Endothelial cell of umbilical vein (primary cell): ENCODE measurements at regions not wholly inside any gene's neighbourhood (a gene's known extent, or its start where the extent isn't known, plus 50 kb on each side); places are given as distances from the start of the nearest gene placed in this dataset.

ENCODE experiments used
- BruUV-seq: library from RNA; stranded (reverse); fragments of 400-500 nt; replicated peaks from 2 replicates; lab custom pipeline; 2021; lab: Mats Ljungman, UMichigan
- CTCF ChIA-PET: fragments of 300-600, 350-600 bp; sonication (Branson Sonifier 250); formaldehyde crosslinking; loops from one replicate; lab custom pipeline; 2021; ENCODE audit warnings: antibody characterized with exemption, inconsistent platforms; lab: Charles Lee
- POLR2A ChIA-PET: fragments of 300-600, 350-600 bp; sonication (Branson Sonifier 250); formaldehyde crosslinking; loops from one replicate; lab custom pipeline; 2021; ENCODE audit warnings: antibody characterized with exemption, inconsistent platforms; lab: Charles Lee
- DNase-seq: peaks from one replicate; pipeline ENCODE4 v3.0.0-alpha.2; 2011; ENCODE audit warnings: low read depth, low spot score
- FAIRE-seq: peaks from 2 replicates; lab custom pipeline; 2011; peaks lifted over from hg19 to GRCh38; lab: Jason Lieb, UNC
- H2AFZ ChIP-seq: 2 replicates; pipeline ENCODE4 v1.6.0; 2012; ENCODE audit warnings: low read depth, low read length, control low read depth, inconsistent platforms
- H3K27ac ChIP-seq: 2 replicates; pipeline ENCODE4 v1.5.1; 2011; ENCODE audit warnings: low read depth, mild to moderate bottlenecking, control low read depth, low read length, moderate library complexity; ENCODE audit not compliant: insufficient read depth
- H3K27me3 ChIP-seq, 2 experiments: 2 replicates each; pipeline versions ENCODE4 v1.6.0 to v1.6.1; 2011; ENCODE audit warnings: low read length in 2 of 2, mixed read lengths in 1 of 2; ENCODE audit not compliant: control insufficient read depth in 2 of 2, insufficient read depth in 2 of 2
- H3K36me3 ChIP-seq, 2 experiments: 2 replicates in 1 of 2; 3 replicates in 1 of 2; pipeline ENCODE4 v1.5.1; 2011; ENCODE audit warnings: low read length in 2 of 2, mild to moderate bottlenecking in 1 of 2, moderate library complexity in 1 of 2; ENCODE audit not compliant: control insufficient read depth in 2 of 2, insufficient read depth in 2 of 2; ENCODE audit errors: extremely low read depth in 1 of 2
- H3K4me1 ChIP-seq: 3 replicates; pipeline ENCODE4 v1.5.1; 2011; ENCODE audit warnings: mild to moderate bottlenecking, low read length; ENCODE audit not compliant: control insufficient read depth, insufficient read depth; ENCODE audit errors: extremely low read depth
- H3K4me2 ChIP-seq: 2 replicates; pipeline ENCODE4 v1.6.1; 2011; ENCODE audit warnings: low read length, control low read depth, mixed read lengths; ENCODE audit not compliant: insufficient read depth
- H3K4me3 ChIP-seq, 3 experiments: fragments of 200-600 bp in 1 of 3; sonication (generic), shearing (Covaris generic) in 1 of 3; replicated peaks in 1 of 3; 2 replicates each; pipeline ENCODE4 v1.5.1; 2011 to 2016; ENCODE audit warnings: control low read depth in 3 of 3, low read length in 3 of 3, mild to moderate bottlenecking in 2 of 3, inconsistent platforms in 1 of 3, low read depth in 1 of 3, moderate library complexity in 1 of 3; ENCODE audit not compliant: insufficient read depth in 1 of 3
- H3K79me2 ChIP-seq: 2 replicates; pipeline ENCODE4 v1.6.0; 2012; ENCODE audit warnings: low read length, inconsistent platforms; ENCODE audit not compliant: control insufficient read depth, insufficient read depth
- H3K9ac ChIP-seq: replicated peaks from 2 replicates; pipeline ENCODE3; 2011; ENCODE audit warnings: low read length, control low read depth; ENCODE audit not compliant: insufficient read depth; ENCODE audit errors: extremely low read depth
- H3K9me1 ChIP-seq: replicated peaks from 3 replicates; pipeline ENCODE4 v1.6.0; 2011; ENCODE audit warnings: mild to moderate bottlenecking, low read length; ENCODE audit not compliant: control insufficient read depth, insufficient read depth; ENCODE audit errors: extremely low read depth
- H3K9me3 ChIP-seq: replicated peaks from 2 replicates; pipeline ENCODE4 v1.5.1; 2012; ENCODE audit warnings: low read length, inconsistent platforms; ENCODE audit not compliant: control insufficient read depth, insufficient read depth
- H4K20me1 ChIP-seq: replicated peaks from 2 replicates; pipeline ENCODE3; 2011; ENCODE audit warnings: mild to moderate bottlenecking, low read length; ENCODE audit not compliant: control insufficient read depth, insufficient read depth; ENCODE audit errors: extremely low read depth
- EZH2 ChIP-seq: IDR thresholded peaks from 2 replicates; pipeline ENCODE4 v1.6.1; 2012; ENCODE audit warnings: borderline replicate concordance, low read depth, mild to moderate bottlenecking, moderate library complexity, low read length, inconsistent platforms; ENCODE audit not compliant: severe bottlenecking
- FOS ChIP-seq: IDR thresholded peaks from 2 replicates; pipeline ENCODE4 v1.6.1; 2011; ENCODE audit warnings: mild to moderate bottlenecking, low read length, moderate library complexity, borderline replicate concordance; ENCODE audit not compliant: insufficient read depth
- GATA2 ChIP-seq: IDR thresholded peaks from 2 replicates; pipeline ENCODE4 v1.7.0; 2011; ENCODE audit warnings: low read depth, mild to moderate bottlenecking, moderate library complexity, mixed read lengths, low read length; ENCODE audit not compliant: insufficient read length, insufficient read depth
- JUN ChIP-seq: IDR thresholded peaks from 2 replicates; pipeline ENCODE4 v1.6.1; 2011; ENCODE audit warnings: borderline replicate concordance, low read depth; ENCODE audit not compliant: insufficient read length, insufficient read depth
- MYC ChIP-seq: IDR thresholded peaks from one replicate; pipeline ENCODE4 v1.6.1; 2011; ENCODE audit warnings: mild to moderate bottlenecking, low read depth, low read length
- POLR2A ChIP-seq: IDR thresholded peaks from 2 replicates; pipeline ENCODE4 v1.6.1; 2012; ENCODE audit warnings: low read depth, mild to moderate bottlenecking, control low read depth, low read length
- POLR2AphosphoS5 ChIP-seq: IDR thresholded peaks from 2 replicates; pipeline ENCODE4 v1.6.1; 2012; ENCODE audit warnings: low read depth, mild to moderate bottlenecking, control low read depth, low read length, moderate library complexity; ENCODE audit not compliant: insufficient read depth
- dilution Hi-C: fragments of 300-500 bp; cut with MboI; formaldehyde crosslinking; loops from one replicate; pipeline ENCODE4 v1.15.0; 2019; ENCODE audit warnings: low sequenced_read_pairs; ENCODE audit not compliant: extremely low pct_ligation_motif_present
- intact Hi-C: fragments of 100-400 bp; cut with micrococcal nuclease; formaldehyde crosslinking; loops from one replicate; pipeline ENCODE4 v1.10.0; 2022
- TF ChIP-seq, protein P1 (sequence below), 2 donors: IDR thresholded peaks; 1 replicate in 1 of 2; 2 replicates in 1 of 2; pipeline ENCODE4 v1.5.1; 2011; ENCODE audit warnings: low read length in 2 of 2, mild to moderate bottlenecking in 2 of 2, moderate library complexity in 2 of 2, control low read depth in 1 of 2, inconsistent platforms in 1 of 2, low read depth in 1 of 2; ENCODE audit not compliant: insufficient read depth in 1 of 2; ENCODE audit errors: extremely low read depth in 1 of 2
- TF ChIP-seq, protein P2 (sequence below): IDR thresholded peaks from 2 replicates; pipeline ENCODE4 v1.6.1; 2011; ENCODE audit not compliant: insufficient read depth, insufficient read length

DNA sequence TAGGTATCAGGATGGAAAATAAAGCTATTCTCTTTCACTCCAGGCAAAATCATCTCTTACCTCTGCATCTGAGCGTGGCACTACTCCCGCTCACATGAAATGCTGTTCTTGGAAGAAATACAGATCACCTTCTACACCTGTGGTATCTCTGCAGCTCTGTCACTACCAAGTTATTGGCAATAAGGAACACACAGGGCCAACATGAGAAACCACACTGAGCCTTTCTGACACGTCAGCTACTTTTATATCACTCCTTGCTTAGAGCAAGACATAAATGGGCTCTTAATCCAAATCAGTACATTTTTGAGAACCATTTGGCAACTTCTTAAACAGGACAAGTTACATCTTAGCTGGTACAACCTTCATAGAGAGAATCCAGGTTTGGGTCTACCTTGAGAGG, 101.8 kb upstream of the GUCY1A1 start:
- H3K36me3 ChIP-seq: no peaks in the 10 kb centered on the region
- no peak overlapping the region for H3K4me3 ChIP-seq
- H3K4me2 ChIP-seq: no peak overlapping the region
- no peaks in the 10 kb centered on the region for H3K27me3 ChIP-seq
- BruUV-seq: no TSS peak
- H3K4me1 ChIP-seq: no peaks in the 10 kb centered on the region
- no peaks in the 10 kb centered on the region for H3K79me2 ChIP-seq
- H3K9ac ChIP-seq: no peak overlapping the region
- no peak overlapping the region for H3K27ac ChIP-seq
- POLR2A ChIA-PET: no interaction called here
- no peak for FAIRE-seq
- no peaks in the 10 kb centered on the region for H3K9me1 ChIP-seq
- no peaks in the 10 kb centered on the region for H3K9me3 ChIP-seq
- no peak for DNase-seq
- intact Hi-C loops (no loop called here), dilution Hi-C loops (no loop called here)
- H4K20me1 ChIP-seq: no peaks in the 10 kb centered on the region
- no peak overlapping the region for H2AFZ ChIP-seq
- TF ChIP-seq, protein P1, sequence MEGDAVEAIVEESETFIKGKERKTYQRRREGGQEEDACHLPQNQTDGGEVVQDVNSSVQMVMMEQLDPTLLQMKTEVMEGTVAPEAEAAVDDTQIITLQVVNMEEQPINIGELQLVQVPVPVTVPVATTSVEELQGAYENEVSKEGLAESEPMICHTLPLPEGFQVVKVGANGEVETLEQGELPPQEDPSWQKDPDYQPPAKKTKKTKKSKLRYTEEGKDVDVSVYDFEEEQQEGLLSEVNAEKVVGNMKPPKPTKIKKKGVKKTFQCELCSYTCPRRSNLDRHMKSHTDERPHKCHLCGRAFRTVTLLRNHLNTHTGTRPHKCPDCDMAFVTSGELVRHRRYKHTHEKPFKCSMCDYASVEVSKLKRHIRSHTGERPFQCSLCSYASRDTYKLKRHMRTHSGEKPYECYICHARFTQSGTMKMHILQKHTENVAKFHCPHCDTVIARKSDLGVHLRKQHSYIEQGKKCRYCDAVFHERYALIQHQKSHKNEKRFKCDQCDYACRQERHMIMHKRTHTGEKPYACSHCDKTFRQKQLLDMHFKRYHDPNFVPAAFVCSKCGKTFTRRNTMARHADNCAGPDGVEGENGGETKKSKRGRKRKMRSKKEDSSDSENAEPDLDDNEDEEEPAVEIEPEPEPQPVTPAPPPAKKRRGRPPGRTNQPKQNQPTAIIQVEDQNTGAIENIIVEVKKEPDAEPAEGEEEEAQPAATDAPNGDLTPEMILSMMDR (IDR thresholded peaks at IDR 0.05; ENCODE audit: extremely low read depth in 1 of 2, insufficient read depth in 1 of 2, low read depth in 1 of 2, low read length in 2 of 2): no peak
- TF ChIP-seq FOS: no peak
- no peak for TF ChIP-seq GATA2
- TF ChIP-seq POLR2AphosphoS5: no peak
- TF ChIP-seq POLR2A: no peak
- TF ChIP-seq EZH2: no peak
- TF ChIP-seq, protein P2, sequence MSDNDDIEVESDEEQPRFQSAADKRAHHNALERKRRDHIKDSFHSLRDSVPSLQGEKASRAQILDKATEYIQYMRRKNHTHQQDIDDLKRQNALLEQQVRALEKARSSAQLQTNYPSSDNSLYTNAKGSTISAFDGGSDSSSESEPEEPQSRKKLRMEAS: no peak
- TF ChIP-seq MYC: no peak
- no peak for TF ChIP-seq JUN
- CTCF ChIA-PET: no interaction called here
